ENCODE measurements at regions not wholly inside any gene's neighbourhood (a gene's known extent, or its start where the extent isn't known, plus 50 kb on each side); places are given as distances from the start of the nearest gene placed in this dataset.

- intact Hi-C loops (cut with micrococcal nuclease; ENCODE audit: unreplicated experiment), result no loop called here
- CTCF ChIA-PET, result no interaction called here
- Mint-ChIP-seq H3K27ac (ENCODE audit: unreplicated experiment) (no peak overlapping the region), H3K27me3 (ENCODE audit: unreplicated experiment) (no peaks in the 10 kb centered on the region), H3K9me3 (ENCODE audit: low read depth, unreplicated experiment) (no peaks in the 10 kb centered on the region), H3K36me3 (ENCODE audit: insufficient read depth, unreplicated experiment) (no peaks in the 10 kb centered on the region), H3K4me1 (ENCODE audit: low read depth, unreplicated experiment) (no peaks in the 10 kb centered on the region), H3K4me3 (ENCODE audit: low read depth, unreplicated experiment) (no peak overlapping the region)
- no TSS peak for BruUV-seq (replicated peaks)
- no peak for DNase-seq
- no peak for TF ChIP-seq CTCF (IDR thresholded peaks at IDR 0.05; ENCODE audit: unreplicated experiment)
Observed at GRCh38 chr2:104428155-104428554, 425.8 kb upstream of the POU3F3 start.

- no TSS peak for BruUV-seq (replicated peaks)
- intact Hi-C loops (cut with micrococcal nuclease; ENCODE audit: unreplicated experiment), result no loop called here
- Mint-ChIP-seq H3K27me3 (ENCODE audit: unreplicated experiment) (no peaks in the 10 kb centered on the region), H3K4me3 (ENCODE audit: low read depth, unreplicated experiment) (no peak overlapping the region), H3K4me1 (ENCODE audit: low read depth, unreplicated experiment) (peaks cover 6% of the 10 kb centered on the region), H3K27ac (ENCODE audit: unreplicated experiment) (no peak overlapping the region), H3K36me3 (ENCODE audit: insufficient read depth, unreplicated experiment) (no peaks in the 10 kb centered on the region), H3K9me3 (ENCODE audit: low read depth, unreplicated experiment) (peaks cover 2% of the 10 kb centered on the region)
- TF ChIP-seq CTCF (IDR thresholded peaks at IDR 0.05; ENCODE audit: unreplicated experiment), result no peak
- DNase-seq, result no peak
- CTCF ChIA-PET, result no interaction called here
Observed at GRCh38 chr2:104429639-104430358, 424.1 kb upstream of the POU3F3 start.

GRCh38 chr2:104430359-104430740 is 423.6 kb upstream of the POU3F3 start:
- Mint-ChIP-seq H3K9me3 (ENCODE audit: low read depth, unreplicated experiment) (peaks cover 2% of the 10 kb centered on the region), H3K27ac (ENCODE audit: unreplicated experiment) (no peak overlapping the region), H3K4me1 (ENCODE audit: low read depth, unreplicated experiment) (peaks cover 7% of the 10 kb centered on the region), H3K4me3 (ENCODE audit: low read depth, unreplicated experiment) (no peak overlapping the region), H3K36me3 (ENCODE audit: insufficient read depth, unreplicated experiment) (no peaks in the 10 kb centered on the region), H3K27me3 (ENCODE audit: unreplicated experiment) (no peaks in the 10 kb centered on the region)
- DNase-seq, result no peak
- intact Hi-C loops (cut with micrococcal nuclease; ENCODE audit: unreplicated experiment), result no loop called here
- CTCF ChIA-PET, result no interaction called here
- no peak for TF ChIP-seq CTCF (IDR thresholded peaks at IDR 0.05; ENCODE audit: unreplicated experiment)
- BruUV-seq (replicated peaks), result no TSS peak

GRCh38 chr2:104430852-104431251 is 423.1 kb upstream of the POU3F3 start:
- no TSS peak for BruUV-seq (replicated peaks)
- Mint-ChIP-seq H3K9me3 (ENCODE audit: low read depth, unreplicated experiment) (peaks cover 2% of the 10 kb centered on the region), H3K36me3 (ENCODE audit: insufficient read depth, unreplicated experiment) (no peaks in the 10 kb centered on the region), H3K27me3 (ENCODE audit: unreplicated experiment) (no peaks in the 10 kb centered on the region), H3K4me1 (ENCODE audit: low read depth, unreplicated experiment) (peaks cover 7% of the 10 kb centered on the region), H3K4me3 (ENCODE audit: low read depth, unreplicated experiment) (no peak overlapping the region), H3K27ac (ENCODE audit: unreplicated experiment) (no peak overlapping the region)
- DNase-seq, result no peak
- no peak for TF ChIP-seq CTCF (IDR thresholded peaks at IDR 0.05; ENCODE audit: unreplicated experiment)
- CTCF ChIA-PET, result interaction anchor here (0.6 kb wide), 1 partner anchor 149 kb away, joined by 3 read pairs; no protein-coding TSS in a partner anchor
- intact Hi-C loops (cut with micrococcal nuclease; ENCODE audit: unreplicated experiment), result no loop called here

Measured in Calu3 (cell line).